ENCODE measurements at regions not wholly inside any gene's neighbourhood (a gene's known extent, or its start where the extent isn't known, plus 50 kb on each side); places are given as distances from the start of the nearest gene placed in this dataset.

DNA sequence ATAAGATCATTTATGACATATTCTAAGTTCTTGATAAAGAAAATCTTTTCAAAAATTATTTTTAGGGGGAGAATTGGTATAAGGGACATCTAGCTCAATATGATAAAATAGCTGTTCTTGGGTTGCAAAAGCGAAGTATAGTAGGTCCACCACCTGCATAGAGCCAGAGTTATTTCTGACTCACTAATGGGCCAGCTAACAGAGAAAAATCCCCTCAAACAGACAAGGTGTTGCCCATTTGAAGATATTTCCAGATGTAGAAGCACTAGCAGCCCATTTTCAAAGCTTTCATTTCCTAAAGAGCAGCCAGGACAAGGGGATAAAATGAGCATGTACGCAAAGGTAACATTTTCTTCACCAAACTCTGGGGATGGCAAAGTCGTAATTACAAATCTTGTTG lies 165.7 kb upstream of the FN1 start:
- H3K36me3 ChIP-seq, result no peaks in the 10 kb centered on the region
- TF ChIP-seq CTCF (IDR thresholded peaks at IDR 0.05), result no peak
- no peak for TF ChIP-seq POLR2A (IDR thresholded peaks at IDR 0.05)
- TF ChIP-seq POLR2AphosphoS5 (IDR thresholded peaks at IDR 0.05), result no peak
- H3K27me3 ChIP-seq, result no peaks in the 10 kb centered on the region
- DNase-seq (ENCODE audit: low spot score in 2 of 2), result no peak
- H3K4me3 ChIP-seq, result no peak overlapping the region
- intact Hi-C loops (cut with DNase I; ENCODE audit: low total_unique reads), result no loop called here
- no peak overlapping the region for H3K27ac ChIP-seq
- no peaks in the 10 kb centered on the region for H3K9me3 ChIP-seq
- H3K4me1 ChIP-seq, result no peaks in the 10 kb centered on the region

DNA sequence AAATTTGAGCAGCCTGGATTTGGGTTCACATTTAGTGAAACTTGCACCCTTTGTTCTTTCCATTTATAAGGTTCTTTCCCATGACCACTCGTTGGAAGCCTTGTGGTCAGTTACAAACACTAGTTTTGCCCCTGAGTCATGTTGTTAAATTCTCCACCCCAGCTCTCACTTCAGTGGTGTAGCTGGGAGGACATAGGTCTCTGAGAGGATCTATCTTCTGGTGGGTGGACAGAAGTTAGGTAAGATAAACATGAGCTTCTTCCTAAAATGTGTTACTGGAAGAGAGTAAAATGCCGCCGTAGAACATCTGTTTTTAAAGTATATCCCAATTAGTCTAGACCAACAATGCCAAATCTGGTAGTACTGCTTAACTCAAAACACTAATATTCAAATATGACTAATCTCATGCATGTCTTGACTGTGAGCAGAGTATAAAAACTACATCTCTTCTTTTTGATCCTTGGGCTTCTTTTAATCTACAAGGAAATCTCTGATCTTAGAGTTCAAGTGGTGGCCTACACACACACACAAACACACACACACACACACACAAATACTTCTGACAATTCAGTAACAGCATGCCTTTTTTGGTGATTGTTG lies 162.6 kb upstream of the FN1 start:
- H3K27ac ChIP-seq, result no peak overlapping the region
- DNase-seq (ENCODE audit: low spot score in 2 of 2), result no peak
- H3K9me3 ChIP-seq, result no peaks in the 10 kb centered on the region
- no peak overlapping the region for H3K4me3 ChIP-seq
- no peak for TF ChIP-seq POLR2AphosphoS5 (IDR thresholded peaks at IDR 0.05)
- no peak for TF ChIP-seq CTCF (IDR thresholded peaks at IDR 0.05)
- no peak for TF ChIP-seq POLR2A (IDR thresholded peaks at IDR 0.05)
- intact Hi-C loops (cut with DNase I; ENCODE audit: low total_unique reads), result no loop called here
- no peaks in the 10 kb centered on the region for H3K36me3 ChIP-seq
- H3K27me3 ChIP-seq, result no peaks in the 10 kb centered on the region
- no peaks in the 10 kb centered on the region for H3K4me1 ChIP-seq

DNA sequence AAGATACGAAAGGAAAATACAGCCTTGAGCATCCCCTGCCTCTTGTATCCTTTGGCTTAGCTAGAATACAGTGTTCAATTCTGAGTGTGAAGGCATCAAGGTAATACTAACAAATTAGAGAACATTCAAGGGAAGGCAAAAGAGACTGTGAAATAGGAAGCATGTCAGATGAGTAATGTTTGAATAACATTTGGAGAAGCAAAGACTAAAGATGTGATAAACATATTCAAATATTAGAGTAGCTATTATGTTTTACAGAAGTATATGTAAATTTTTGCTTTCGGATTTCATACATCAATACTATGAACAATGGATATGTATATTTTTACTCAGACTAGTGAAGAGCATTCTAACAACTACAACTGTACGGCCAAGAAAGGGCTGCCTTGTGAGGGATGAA lies 161.7 kb upstream of the FN1 start:
- intact Hi-C loops (cut with DNase I; ENCODE audit: low total_unique reads), result no loop called here
- Histone ChIP-seq H3K27ac (no peak overlapping the region), H3K9me3 (no peaks in the 10 kb centered on the region), H3K36me3 (no peaks in the 10 kb centered on the region), H3K27me3 (no peaks in the 10 kb centered on the region), H3K4me3 (no peak overlapping the region), H3K4me1 (no peaks in the 10 kb centered on the region)
- DNase-seq (ENCODE audit: low spot score in 2 of 2), result no peak
- TF ChIP-seq CTCF (IDR thresholded peaks at IDR 0.05) (no peak), POLR2AphosphoS5 (IDR thresholded peaks at IDR 0.05) (no peak), POLR2A (IDR thresholded peaks at IDR 0.05) (no peak)

- no peak for TF ChIP-seq POLR2AphosphoS5 (IDR thresholded peaks at IDR 0.05)
- H3K9me3 ChIP-seq, result no peaks in the 10 kb centered on the region
- H3K36me3 ChIP-seq, result no peaks in the 10 kb centered on the region
- intact Hi-C loops (cut with DNase I; ENCODE audit: low total_unique reads), result no loop called here
- H3K27ac ChIP-seq, result no peak overlapping the region
- H3K27me3 ChIP-seq, result no peaks in the 10 kb centered on the region
- DNase-seq (ENCODE audit: low spot score in 2 of 2), result no peak
- no peaks in the 10 kb centered on the region for H3K4me1 ChIP-seq
- H3K4me3 ChIP-seq, result no peak overlapping the region
These were observed 158.9 kb upstream of the FN1 start for GRCh38 chr2:215594766-215595165.

- no peaks in the 10 kb centered on the region for H3K27me3 ChIP-seq
- TF ChIP-seq POLR2A (IDR thresholded peaks at IDR 0.05) (no peak), CTCF (IDR thresholded peaks at IDR 0.05) (no peak), POLR2AphosphoS5 (IDR thresholded peaks at IDR 0.05) (no peak)
- H3K27ac ChIP-seq, result no peak overlapping the region
- H3K4me3 ChIP-seq, result no peak overlapping the region
- DNase-seq (ENCODE audit: low spot score in 2 of 2), result no peak
- no peaks in the 10 kb centered on the region for H3K36me3 ChIP-seq
- H3K4me1 ChIP-seq, result no peaks in the 10 kb centered on the region
- intact Hi-C loops (cut with DNase I; ENCODE audit: low total_unique reads), result no loop called here
- H3K9me3 ChIP-seq, result no peaks in the 10 kb centered on the region
These were observed 154.3 kb upstream of the FN1 start for GRCh38 chr2:215590010-215590745.
